B cell (primary cell): ENCODE measurements at regions not wholly inside any gene's neighbourhood (a gene's known extent, or its start where the extent isn't known, plus 50 kb on each side); places are given as distances from the start of the nearest gene placed in this dataset. TPM values are rescaled to one million over a fixed set of nuclear protein-coding genes. Genes with fewer than 3 reads are reported as not detected.

ENCODE experiments used
- ATAC-seq: fragments of 200-7000 bp; cut with Tn5 transposase; one replicate; pipeline ENCODE4 v1.10.0; 2021; ENCODE audit warnings: low read depth, mild to moderate bottlenecking, moderate number of reproducible peaks, moderate library complexity
- CTCF ChIA-PET: fragments of 350-600 bp; sonication (Branson Sonifier 250); formaldehyde crosslinking; loops from one replicate; lab custom pipeline; 2021; ENCODE audit warnings: antibody characterized with exemption, inconsistent platforms; lab: Charles Lee
- POLR2A ChIA-PET: fragments of 350-600 bp; sonication (Branson Sonifier 250); formaldehyde crosslinking; loops from one replicate; lab custom pipeline; 2021; ENCODE audit warnings: antibody characterized with exemption; lab: Charles Lee
- DNase-seq: peaks from one replicate; pipeline ENCODE4 v3.0.0; 2013
- H2AFZ ChIP-seq: 2 replicates; pipeline ENCODE4 v1.6.1; 2012; ENCODE audit warnings: mild to moderate bottlenecking, low read depth, low read length; ENCODE audit not compliant: insufficient read depth, poor library complexity, severe bottlenecking
- H3K27ac ChIP-seq, 2 donors: 1 replicate in 1 of 2; 2 replicates in 1 of 2; pipeline ENCODE4 v1.5.1; 2012 to 2013; ENCODE audit warnings: low read length in 2 of 2, mild to moderate bottlenecking in 2 of 2, moderate library complexity in 1 of 2
- H3K27me3 ChIP-seq, 4 experiments: fragments of 200-600 bp in 1 of 4; sonication (generic) in 1 of 4; replicated peaks in 1 of 4; 1 replicate in 2 of 4; 2 replicates in 2 of 4; pipeline versions ENCODE4 v1.6.1 to v1.7.0; 2013 to 2016; ENCODE audit warnings: low read length in 3 of 4, mild to moderate bottlenecking in 2 of 4, mixed read lengths in 1 of 4, moderate library complexity in 1 of 4; ENCODE audit not compliant: insufficient read depth in 4 of 4, control insufficient read depth in 3 of 4; ENCODE audit errors: control extremely low read depth in 1 of 4
- H3K36me3 ChIP-seq, 2 experiments: replicated peaks in 1 of 2; 1 replicate in 1 of 2; 2 replicates in 1 of 2; pipeline versions ENCODE4 v1.6.1 to v1.7.1; 2013; ENCODE audit warnings: low read length in 1 of 2; ENCODE audit not compliant: insufficient read depth in 2 of 2, control insufficient read depth in 1 of 2; ENCODE audit errors: control extremely low read depth in 1 of 2, extremely low read depth in 1 of 2
- H3K4me1 ChIP-seq, 2 donors: fragments of 200-600 bp in 1 of 2; sonication (generic) in 1 of 2; 1 replicate in 1 of 2; 2 replicates in 1 of 2; pipeline versions ENCODE4 v1.5.1 to v1.6.1; 2013 to 2017; ENCODE audit warnings: low read length in 2 of 2; ENCODE audit not compliant: control insufficient read depth in 2 of 2, insufficient read depth in 2 of 2
- H3K4me2 ChIP-seq: replicated peaks from 2 replicates; pipeline ENCODE3; 2012; ENCODE audit warnings: mild to moderate bottlenecking, low read depth, low read length; ENCODE audit not compliant: poor library complexity, severe bottlenecking
- H3K4me3 ChIP-seq, 5 experiments: fragments of 200-600 bp in 1 of 5; sonication (generic) in 1 of 5; 1 replicate in 3 of 5; 2 replicates in 2 of 5; pipeline versions ENCODE4 v1.5.1 to v1.7.0; 2011 to 2016; ENCODE audit warnings: low read length in 4 of 5, mild to moderate bottlenecking in 4 of 5, low read depth in 2 of 5, control low read depth in 1 of 5, moderate library complexity in 1 of 5; ENCODE audit not compliant: insufficient read depth in 1 of 5; ENCODE audit errors: control extremely low read depth in 1 of 5, extremely low read depth in 1 of 5
- H3K79me2 ChIP-seq: fragments of 200-600 bp; sonication (generic); one replicate; pipeline ENCODE4 v1.6.0; 2016; ENCODE audit warnings: low read length; ENCODE audit not compliant: control insufficient read depth, insufficient read depth
- H3K9ac ChIP-seq: fragments of 200-600 bp; sonication (generic); 2 replicates; pipeline ENCODE4 v1.6.1; 2017; ENCODE audit warnings: mild to moderate bottlenecking, low read length, moderate library complexity
- H3K9me3 ChIP-seq, 3 donors: one replicate each; pipeline versions ENCODE4 v1.6.1 to v1.7.1; 2013; ENCODE audit warnings: low read length in 2 of 3; ENCODE audit not compliant: control insufficient read depth in 2 of 3, insufficient read depth in 1 of 3; ENCODE audit errors: control extremely low read depth in 1 of 3
- H4K20me1 ChIP-seq: 2 replicates; pipeline ENCODE4 v1.6.0; 2012; ENCODE audit warnings: mild to moderate bottlenecking, low read length; ENCODE audit not compliant: insufficient read depth, control insufficient read depth, poor library complexity, severe bottlenecking
- H3K27ac Mint-ChIP-seq: one replicate; pipeline ENCODE4 v1.8.0; 2021; ENCODE audit warnings: mixed read lengths
- H3K27me3 Mint-ChIP-seq: one replicate; pipeline ENCODE4 v1.8.0; 2021; ENCODE audit warnings: mixed read lengths
- H3K4me1 Mint-ChIP-seq: one replicate; pipeline ENCODE4 v1.8.0; 2021; ENCODE audit warnings: mixed read lengths
- H3K4me3 Mint-ChIP-seq: one replicate; pipeline ENCODE4 v1.8.0; 2021; ENCODE audit warnings: mixed read lengths
- H3K9me3 Mint-ChIP-seq: one replicate; pipeline ENCODE4 v1.8.0; 2022; ENCODE audit warnings: mixed read lengths; ENCODE audit not compliant: insufficient read depth
- EZH2 ChIP-seq: IDR thresholded peaks from 2 replicates; pipeline ENCODE4 v1.6.1; 2012; ENCODE audit warnings: borderline replicate concordance, low read depth, mild to moderate bottlenecking, moderate library complexity, low read length; ENCODE audit not compliant: insufficient read depth, poor library complexity, severe bottlenecking
- WGBS: methylation state at CpG from one replicate; pipeline ENCODE4 v1.1.5; 2013; ENCODE audit warnings: missing lambda C conversion rate; ENCODE audit not compliant: insufficient coverage; 5-methylcytosine and 5-hydroxymethylcytosine counted together
- intact Hi-C: fragments of 100-400 bp; cut with micrococcal nuclease; formaldehyde crosslinking; loops from one replicate; pipeline ENCODE4 v1.10.0; 2022
- small RNA-seq: library from RNA; depleted of rRNA; stranded (forward); fragments of <200 nt; gene quantifications from one replicate; pipeline ENCODE3, GENCODE V24; 2012; ENCODE audit warnings: low replicate concordance, low read depth; ENCODE audit not compliant: insufficient read length
- TF ChIP-seq, protein P1 (sequence below): fragments of 200-600 bp; IDR thresholded peaks from one replicate; pipeline ENCODE4 v1.8.0; 2022; ENCODE audit warnings: antibody characterized with exemption, mild to moderate bottlenecking

DNA sequence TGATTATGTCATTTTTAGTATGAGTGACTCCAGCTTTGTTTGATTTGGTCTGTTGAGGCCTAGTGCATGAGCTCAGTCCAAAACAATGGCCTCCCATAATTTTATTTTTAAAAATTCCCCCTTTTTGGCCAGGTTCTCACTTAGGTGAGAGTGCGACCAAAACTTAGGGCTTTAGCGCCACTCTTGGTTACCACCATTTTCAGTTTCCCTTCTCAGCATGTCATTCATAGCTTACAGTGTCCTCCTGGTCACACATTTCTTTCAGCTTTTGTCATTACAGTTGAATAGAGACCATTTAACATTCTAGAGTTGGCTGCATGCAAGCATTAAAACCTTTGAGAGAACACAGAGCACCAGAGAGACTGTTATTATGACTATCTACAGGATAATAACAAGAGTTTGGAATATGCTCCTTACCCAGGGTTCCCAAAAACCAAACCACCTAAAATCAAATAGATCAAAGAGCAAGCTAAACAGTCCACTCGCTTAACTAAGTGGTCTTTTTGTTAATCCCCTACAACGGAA lies 85.4 kb downstream of the TLR5 start:
- H3K4me3 ChIP-seq = no peak overlapping the region
- peaks cover 0 to 6% (median 0%) of the 10 kb centered on the region in 4 experiments for H3K27me3 ChIP-seq
- H3K27me3 Mint-ChIP-seq = peaks cover 5% of the 10 kb centered on the region
- intact Hi-C loops = no loop called here
- no peaks in the 10 kb centered on the region for H3K9me3 Mint-ChIP-seq
- H3K4me2 ChIP-seq = no peak overlapping the region
- ATAC-seq (no peak), DNase-seq (no peak)
- no peaks in the 10 kb centered on the region for H3K36me3 ChIP-seq
- H3K27ac ChIP-seq = no peak overlapping the region
- no peak overlapping the region for H3K4me3 Mint-ChIP-seq
- H3K9ac ChIP-seq = no peak overlapping the region
- H2AFZ ChIP-seq = no peak overlapping the region
- no peak overlapping the region for H3K27ac Mint-ChIP-seq
- POLR2A ChIA-PET = no interaction called here
- CTCF ChIA-PET = no interaction called here
- no peak for TF ChIP-seq EZH2
- TF ChIP-seq, protein P1, sequence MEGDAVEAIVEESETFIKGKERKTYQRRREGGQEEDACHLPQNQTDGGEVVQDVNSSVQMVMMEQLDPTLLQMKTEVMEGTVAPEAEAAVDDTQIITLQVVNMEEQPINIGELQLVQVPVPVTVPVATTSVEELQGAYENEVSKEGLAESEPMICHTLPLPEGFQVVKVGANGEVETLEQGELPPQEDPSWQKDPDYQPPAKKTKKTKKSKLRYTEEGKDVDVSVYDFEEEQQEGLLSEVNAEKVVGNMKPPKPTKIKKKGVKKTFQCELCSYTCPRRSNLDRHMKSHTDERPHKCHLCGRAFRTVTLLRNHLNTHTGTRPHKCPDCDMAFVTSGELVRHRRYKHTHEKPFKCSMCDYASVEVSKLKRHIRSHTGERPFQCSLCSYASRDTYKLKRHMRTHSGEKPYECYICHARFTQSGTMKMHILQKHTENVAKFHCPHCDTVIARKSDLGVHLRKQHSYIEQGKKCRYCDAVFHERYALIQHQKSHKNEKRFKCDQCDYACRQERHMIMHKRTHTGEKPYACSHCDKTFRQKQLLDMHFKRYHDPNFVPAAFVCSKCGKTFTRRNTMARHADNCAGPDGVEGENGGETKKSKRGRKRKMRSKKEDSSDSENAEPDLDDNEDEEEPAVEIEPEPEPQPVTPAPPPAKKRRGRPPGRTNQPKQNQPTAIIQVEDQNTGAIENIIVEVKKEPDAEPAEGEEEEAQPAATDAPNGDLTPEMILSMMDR = no peak
- no peaks in the 10 kb centered on the region for H3K79me2 ChIP-seq
- H4K20me1 ChIP-seq = no peaks in the 10 kb centered on the region
- H3K9me3 ChIP-seq = no peaks in the 10 kb centered on the region
- 97% methylated on average over 4 of the region's 4 CpGs for WGBS
- H3K4me1 ChIP-seq = no peaks in the 10 kb centered on the region
- H3K4me1 Mint-ChIP-seq = no peaks in the 10 kb centered on the region

Small RNA genes in the stretch of these regions (small RNA-seq; reads per million reads assigned to genes)
- not detected for gene NDUFB1P2
